Loucy (cell line): ENCODE measurements at regions not wholly inside any gene's neighbourhood (a gene's known extent, or its start where the extent isn't known, plus 50 kb on each side); places are given as distances from the start of the nearest gene placed in this dataset.

Experiments
- CTCF ChIP-seq: fragments of 200-600 bp; sonication (generic); conservative IDR thresholded peaks from 2 replicates; pipeline ENCODE4 v1.5.1; 2014; ENCODE audit warnings: mild to moderate bottlenecking, antibody characterized with exemption, low read length
- EZH2phosphoT487 ChIP-seq: fragments of 200-600 bp; IDR thresholded peaks from 2 replicates; pipeline ENCODE4 v1.6.1; 2018; ENCODE audit warnings: antibody characterized with exemption, mild to moderate bottlenecking, moderate library complexity, borderline replicate concordance

GRCh38 chr13:67713571-67713970 is 483.4 kb upstream of the PCDH9 start:
- TF ChIP-seq CTCF, result no peak
- no peak for TF ChIP-seq EZH2phosphoT487
